SIG-M5 treated with dmso at 0.1 percent for 504 hours (cell line): ENCODE measurements at regions not wholly inside any gene's neighbourhood (a gene's known extent, or its start where the extent isn't known, plus 50 kb on each side); places are given as distances from the start of the nearest gene placed in this dataset.

ENCODE experiments used
- DNase-seq: peaks from one replicate; lab custom pipeline; 2025; ENCODE audit not compliant: unreplicated experiment; lab: John Stamatoyannopoulos, UW

DNA sequence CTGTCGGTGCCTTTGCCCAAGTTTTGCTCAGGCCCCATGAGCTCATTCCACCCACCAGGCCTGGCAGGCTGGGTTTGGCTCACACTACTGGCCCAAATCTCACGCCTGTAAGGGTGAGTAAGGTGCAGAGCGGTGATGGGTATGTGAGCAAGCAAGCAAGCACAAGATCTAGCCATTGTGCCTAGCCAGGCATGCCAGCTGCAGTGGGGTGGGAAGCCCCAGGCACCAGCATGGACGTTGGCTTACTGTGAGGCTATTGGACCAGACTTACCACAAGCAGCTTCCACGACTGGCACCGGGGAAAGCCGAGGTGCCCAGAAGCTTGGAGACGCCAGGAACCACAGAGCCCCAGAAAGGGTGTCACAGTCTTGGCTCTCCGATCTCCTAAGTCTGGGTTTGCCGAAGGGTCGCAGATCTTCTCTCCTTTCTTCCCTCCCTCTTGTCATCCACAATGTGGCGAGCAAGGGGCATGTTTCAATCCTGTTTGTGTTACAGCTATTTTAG is 2659.4 kb upstream of the PCDH20 start:
- no peak for DNase-seq

GRCh38 chr13:64073203-64073602 is 2657.6 kb upstream of the PCDH20 start:
- no peak for DNase-seq

DNA sequence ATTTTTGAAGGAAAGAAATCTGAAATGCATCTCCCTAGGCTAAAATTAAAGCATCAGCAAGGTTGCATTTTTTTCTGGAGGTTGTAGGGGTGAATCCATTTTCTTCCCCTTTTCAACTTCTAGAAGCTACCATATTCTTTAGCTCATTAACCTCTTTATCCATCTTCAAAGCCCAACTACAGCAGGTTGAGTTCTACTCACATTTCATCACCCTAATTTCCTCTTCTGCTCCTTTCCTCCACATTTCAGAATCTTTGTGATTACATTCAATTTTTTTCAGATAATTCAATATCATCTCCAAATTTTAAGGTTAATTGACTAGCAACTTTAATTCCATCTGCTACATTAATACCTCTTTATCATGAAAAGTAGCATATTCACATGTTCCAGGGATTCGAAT is 2655.7 kb upstream of the PCDH20 start:
- no peak for DNase-seq

- DNase-seq: no peak
Measured at GRCh38 chr13:64069892-64070291, 2654.2 kb upstream of the PCDH20 start.

- DNase-seq: no peak
Measured at GRCh38 chr13:64066711-64067110, 2651.1 kb upstream of the PCDH20 start.

GRCh38 chr13:64061649-64062048 is 2646.0 kb upstream of the PCDH20 start:
- no peak for DNase-seq

- no peak for DNase-seq
Measured at GRCh38 chr13:64057372-64058020, 2641.8 kb upstream of the PCDH20 start.

GRCh38 chr13:64054321-64054720 is 2638.7 kb upstream of the PCDH20 start:
- no peak for DNase-seq

DNA sequence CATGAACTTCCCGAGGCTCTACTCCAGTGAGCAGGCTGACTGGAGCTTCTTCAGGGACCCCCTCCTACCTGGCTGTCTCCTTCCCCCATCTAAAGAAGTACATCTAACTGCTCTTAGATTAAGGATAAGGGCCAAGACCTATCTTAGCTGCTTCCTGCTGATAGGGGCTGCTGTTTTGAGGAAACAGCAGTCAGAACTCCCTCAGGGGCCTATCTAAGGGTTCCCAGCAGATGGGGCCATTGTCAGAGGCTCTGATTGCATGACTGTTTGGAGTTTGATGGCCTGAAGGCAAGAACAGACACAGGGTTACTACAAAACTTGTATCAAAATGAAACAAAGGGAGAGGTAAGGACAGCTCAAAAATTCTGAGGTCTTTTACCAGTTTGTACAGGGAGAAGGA is 2636.9 kb upstream of the PCDH20 start:
- no peak for DNase-seq

GRCh38 chr13:64051278-64051677 is 2635.6 kb upstream of the PCDH20 start:
- DNase-seq: no peak

DNA sequence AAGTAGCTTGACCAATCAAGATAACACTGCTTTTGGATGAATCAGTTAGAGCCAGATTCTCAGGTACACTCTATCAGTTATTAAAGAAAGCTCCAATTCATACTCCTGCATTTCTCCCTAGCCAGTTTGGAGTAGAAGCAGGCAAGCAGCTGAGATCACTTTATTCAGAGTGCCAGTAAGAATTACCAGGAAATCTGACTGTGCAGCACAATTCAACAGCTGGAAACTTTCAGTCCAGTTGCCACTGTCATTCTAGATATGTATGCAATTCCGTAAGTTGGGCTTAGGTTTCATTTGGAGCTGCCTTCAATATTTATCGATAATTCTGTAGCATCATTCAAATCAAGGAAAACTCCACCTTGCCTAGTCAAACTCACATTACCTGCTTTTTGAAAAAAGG is 2625.6 kb upstream of the PCDH20 start:
- DNase-seq: no peak

DNA sequence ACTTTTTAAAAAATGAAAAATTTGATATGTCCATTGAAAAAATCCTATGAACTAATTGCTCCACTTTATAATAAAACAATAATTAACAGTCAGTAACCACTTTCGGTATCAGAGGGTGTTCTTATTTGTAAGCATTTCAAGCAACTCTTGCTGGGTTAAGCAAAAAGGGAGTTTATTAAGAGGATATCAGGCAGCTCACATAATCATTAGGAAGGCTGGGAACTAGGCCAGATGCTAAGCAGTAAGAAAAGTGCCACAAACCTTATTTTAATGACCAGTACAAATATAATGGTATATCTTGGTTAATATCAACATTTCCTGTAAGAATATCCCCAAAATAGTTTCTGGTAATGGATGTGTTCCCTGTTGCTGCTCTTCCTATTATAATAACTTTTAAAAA is 2618.3 kb upstream of the PCDH20 start:
- no peak for DNase-seq

GRCh38 chr13:64029343-64030093 is 2613.9 kb upstream of the PCDH20 start:
- DNase-seq: no peak

- DNase-seq: no peak
Measured at GRCh38 chr13:64028551-64028950, 2612.9 kb upstream of the PCDH20 start.

GRCh38 chr13:64020126-64020525 is 2604.5 kb upstream of the PCDH20 start:
- no peak for DNase-seq

GRCh38 chr13:64007339-64007738 is 2591.7 kb upstream of the PCDH20 start:
- DNase-seq: no peak

DNA sequence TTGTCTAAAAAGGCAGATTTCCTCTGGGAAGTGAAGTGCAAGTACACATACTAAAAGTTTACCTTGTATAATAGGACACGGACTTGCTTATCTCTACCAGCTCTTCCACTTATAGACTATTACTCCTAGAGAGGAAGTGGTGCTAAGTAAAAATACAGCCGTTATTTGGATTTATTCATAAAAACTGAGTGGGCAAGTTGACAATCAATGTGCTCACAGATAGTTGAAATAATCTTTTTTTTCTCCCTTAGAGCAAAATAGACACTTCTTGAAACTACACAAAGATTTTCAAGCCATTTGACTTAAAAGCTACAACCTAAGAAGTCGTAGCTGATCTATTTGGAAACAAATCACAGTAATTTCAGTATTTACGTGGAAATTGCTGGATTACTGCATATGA is 2584.7 kb upstream of the PCDH20 start:
- no peak for DNase-seq

- DNase-seq: no peak
Measured at GRCh38 chr13:63999614-64000305, 2584.1 kb upstream of the PCDH20 start.

DNA sequence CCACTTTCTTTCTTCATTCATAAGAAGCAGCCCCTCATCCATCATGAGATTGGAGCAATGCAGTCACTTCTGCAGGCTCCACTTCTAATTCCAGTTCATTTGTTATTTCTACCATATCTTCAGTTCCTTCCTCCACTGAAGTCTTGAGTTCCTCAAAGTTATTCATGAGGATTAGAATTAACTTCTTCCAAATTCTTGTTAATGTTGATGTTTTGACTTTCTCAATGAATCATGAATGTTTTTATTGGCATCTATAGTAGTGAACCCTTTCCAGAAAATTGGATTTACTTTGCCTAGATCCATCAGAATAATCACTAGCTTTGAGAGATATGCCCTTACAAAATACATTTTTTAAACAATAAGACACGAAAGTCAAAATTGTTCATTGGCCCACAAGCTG is 2567.7 kb upstream of the PCDH20 start:
- no peak for DNase-seq

DNA sequence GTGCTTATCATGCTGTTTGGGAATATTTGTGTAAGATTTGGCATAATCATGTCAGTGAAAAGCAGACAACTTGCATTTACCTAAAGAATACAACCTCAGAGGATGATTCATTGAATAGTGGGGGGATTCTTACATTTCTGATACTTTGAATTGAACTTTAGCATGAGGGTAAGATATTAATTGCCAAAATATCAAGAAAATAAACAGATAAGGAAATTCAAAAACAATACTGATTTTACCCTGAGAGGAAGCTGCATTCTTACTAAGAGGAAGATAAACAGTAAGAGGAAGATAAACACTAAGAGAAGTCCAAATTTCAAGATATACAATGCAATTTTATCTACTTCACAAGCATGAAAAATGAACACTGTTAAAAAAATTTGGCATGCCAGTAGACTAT is 2564.3 kb upstream of the PCDH20 start:
- no peak for DNase-seq

DNA sequence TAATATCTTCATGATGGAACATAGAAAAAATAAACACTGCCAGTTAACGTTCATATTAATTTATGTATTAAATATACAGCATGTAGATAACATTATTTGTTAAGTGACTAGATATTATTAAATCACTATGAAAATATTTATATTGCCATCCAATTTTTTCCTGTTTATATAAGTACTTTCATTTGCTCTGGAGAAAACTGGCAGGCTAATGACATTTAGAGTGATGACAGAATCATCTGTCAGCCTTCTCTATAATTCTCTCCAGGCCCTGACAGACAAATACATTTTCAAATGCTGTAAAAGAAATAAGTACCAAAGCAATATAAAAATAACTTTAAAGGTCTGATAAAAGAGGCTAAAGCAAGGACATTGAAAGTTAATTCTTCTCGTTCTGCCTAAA is 2556.7 kb upstream of the PCDH20 start:
- DNase-seq: no peak

DNA sequence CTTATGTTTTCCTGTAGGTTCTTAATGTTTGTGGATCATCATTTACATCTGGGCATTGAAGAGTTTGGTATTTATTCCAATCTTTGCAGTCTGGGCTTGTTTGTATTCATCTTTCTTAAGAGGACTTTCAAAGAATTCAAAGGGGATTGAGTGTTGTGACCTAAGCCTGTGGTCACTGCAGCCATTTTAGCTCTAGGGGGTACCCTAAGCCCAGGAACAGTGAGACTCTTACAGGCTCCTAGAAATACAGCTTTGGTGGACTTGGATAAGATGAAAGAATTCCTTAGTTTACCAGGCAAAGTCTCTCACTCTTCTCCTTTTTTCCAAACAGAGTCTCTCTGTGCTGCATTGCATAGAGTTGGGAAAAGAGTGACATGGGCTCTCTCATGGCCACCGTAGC is 2539.0 kb upstream of the PCDH20 start:
- no peak for DNase-seq
